Breast epithelium (tissue), 4 donors: ENCODE measurements at regions not wholly inside any gene's neighbourhood (a gene's known extent, or its start where the extent isn't known, plus 50 kb on each side); places are given as distances from the start of the nearest gene placed in this dataset.

Experiments used
- DNase-seq, 2 donors: peaks; one replicate each; pipeline ENCODE4 v3.0.0-alpha.2; 2019; ENCODE audit warnings: low spot score in 2 of 2
- H3K27ac ChIP-seq, 2 donors: fragments of 200-600 bp; sonication (generic) in 1 of 2; one replicate each; pipeline ENCODE4 v1.5.1; 2016 to 2019; ENCODE audit warnings: mild to moderate bottlenecking in 1 of 2
- H3K27me3 ChIP-seq, 2 donors: fragments of 200-600 bp; sonication (generic) in 1 of 2; one replicate each; pipeline versions ENCODE4 v1.5.1 to v1.6.0; 2017 to 2019; ENCODE audit warnings: control low read depth in 1 of 2, mild to moderate bottlenecking in 1 of 2
- H3K36me3 ChIP-seq: fragments of 200-600 bp; one replicate; pipeline ENCODE4 v1.5.1; 2019
- H3K4me1 ChIP-seq, 2 donors: fragments of 200-600 bp; sonication (generic); one replicate each; pipeline ENCODE4 v1.5.1; 2016 to 2019; ENCODE audit warnings: control low read depth in 1 of 2
- H3K4me3 ChIP-seq, 3 donors: fragments of 200-600 bp; sonication (generic); 1 replicate in 2 of 3; 2 replicates in 1 of 3; pipeline ENCODE4 v1.5.1; 2016 to 2019; ENCODE audit warnings: mild to moderate bottlenecking in 3 of 3, moderate library complexity in 2 of 3
- H3K9me3 ChIP-seq, 2 donors: fragments of 200-600 bp; sonication (generic) in 1 of 2; one replicate each; pipeline ENCODE4 v1.5.1; 2016 to 2019; ENCODE audit warnings: control low read depth in 1 of 2
- CTCF ChIP-seq, 3 donors: fragments of 450-650 bp; IDR thresholded peaks; one replicate each; pipeline ENCODE4 v1.5.1; 2016 to 2017; ENCODE audit warnings: antibody characterized with exemption in 3 of 3, mild to moderate bottlenecking in 3 of 3, moderate library complexity in 3 of 3
- POLR2A ChIP-seq: fragments of 450-650 bp; IDR thresholded peaks from one replicate; pipeline ENCODE4 v1.6.1; 2016; ENCODE audit warnings: antibody characterized with exemption, mild to moderate bottlenecking, moderate library complexity
- POLR2AphosphoS5 ChIP-seq, 3 donors: sonication (generic); formaldehyde crosslinking; IDR thresholded peaks; one replicate each; pipeline ENCODE4 v1.6.1; 2017; ENCODE audit warnings: antibody characterized with exemption in 3 of 3
- intact Hi-C: fragments of 100-400 bp; cut with DNase I; formaldehyde crosslinking; loops from one replicate; pipeline ENCODE4 v1.15.1; 2023; ENCODE audit warnings: low total_unique reads

- intact Hi-C loops, result no loop called here
- no peak overlapping the region for H3K27ac ChIP-seq
- no peaks in the 10 kb centered on the region for H3K36me3 ChIP-seq
- TF ChIP-seq CTCF (IDR thresholded peaks at IDR 0.05) (no peak), POLR2A (no peak), POLR2AphosphoS5 (IDR thresholded peaks at IDR 0.05) (no peak)
- DNase-seq, result no peak
- H3K4me1 ChIP-seq, result no peaks in the 10 kb centered on the region
- H3K4me3 ChIP-seq, result no peak overlapping the region
- H3K9me3 ChIP-seq, result no peaks in the 10 kb centered on the region
- H3K27me3 ChIP-seq, result no peaks in the 10 kb centered on the region
These were observed 85.3 kb upstream of the ADAMTS9 start for GRCh38 chr3:64773137-64773536.

GRCh38 chr3:64766440-64766839, 78.6 kb upstream of the ADAMTS9 start:
- Histone ChIP-seq H3K4me3 (no peak overlapping the region), H3K9me3 (no peaks in the 10 kb centered on the region), H3K4me1 (peaks cover 0 to 10% of the 10 kb centered on the region in 2 donors), H3K36me3 (no peaks in the 10 kb centered on the region), H3K27me3 (no peaks in the 10 kb centered on the region), H3K27ac (no peak overlapping the region)
- DNase-seq, result no peak
- TF ChIP-seq POLR2A, result no peak
- TF ChIP-seq CTCF (IDR thresholded peaks at IDR 0.05), result no peak
- no peak for TF ChIP-seq POLR2AphosphoS5 (IDR thresholded peaks at IDR 0.05)
- intact Hi-C loops, result no loop called here

GRCh38 chr3:64765947-64766346, 78.1 kb upstream of the ADAMTS9 start:
- H3K27ac ChIP-seq, result no peak overlapping the region
- no peak for DNase-seq
- intact Hi-C loops, result no loop called here
- H3K36me3 ChIP-seq, result no peaks in the 10 kb centered on the region
- H3K27me3 ChIP-seq, result no peaks in the 10 kb centered on the region
- H3K4me3 ChIP-seq, result no peak overlapping the region
- no peak for TF ChIP-seq POLR2A
- TF ChIP-seq CTCF (IDR thresholded peaks at IDR 0.05), result no peak
- no peak for TF ChIP-seq POLR2AphosphoS5 (IDR thresholded peaks at IDR 0.05)
- no peaks in the 10 kb centered on the region for H3K9me3 ChIP-seq
- peaks cover 0 to 10% of the 10 kb centered on the region in 2 donors for H3K4me1 ChIP-seq

- H3K4me1 ChIP-seq, result peaks cover 0 to 10% of the 10 kb centered on the region in 2 donors
- intact Hi-C loops, result no loop called here
These were observed 76.7 kb upstream of the ADAMTS9 start for GRCh38 chr3:64764386-64764929.

GRCh38 chr3:64763980-64764379, 76.2 kb upstream of the ADAMTS9 start:
- Histone ChIP-seq H3K27me3 (no peaks in the 10 kb centered on the region), H3K9me3 (no peaks in the 10 kb centered on the region), H3K4me3 (no peak overlapping the region), H3K27ac (no peak overlapping the region), H3K4me1 (peaks cover 0 to 10% of the 10 kb centered on the region in 2 donors), H3K36me3 (no peaks in the 10 kb centered on the region)
- intact Hi-C loops, result no loop called here
- TF ChIP-seq CTCF (IDR thresholded peaks at IDR 0.05), result no peak
- no peak for TF ChIP-seq POLR2AphosphoS5 (IDR thresholded peaks at IDR 0.05)
- no peak for TF ChIP-seq POLR2A
- DNase-seq, result no peak

More at GRCh38 chr3:64764386-64764929, 76.7 kb upstream of the ADAMTS9 start:
- no peak overlapping the region for H3K27ac ChIP-seq
- H3K9me3 ChIP-seq, result no peaks in the 10 kb centered on the region
- H3K27me3 ChIP-seq, result no peaks in the 10 kb centered on the region
- TF ChIP-seq CTCF (IDR thresholded peaks at IDR 0.05), result no peak
- TF ChIP-seq POLR2A, result no peak
- no peak for DNase-seq
- H3K4me3 ChIP-seq, result no peak overlapping the region
- no peaks in the 10 kb centered on the region for H3K36me3 ChIP-seq
